SKM-1 treated with dmso at 0.1 percent for 144 hours (cell line): ENCODE measurements at regions not wholly inside any gene's neighbourhood (a gene's known extent, or its start where the extent isn't known, plus 50 kb on each side); places are given as distances from the start of the nearest gene placed in this dataset.

Source experiments
- DNase-seq: peaks from one replicate; lab custom pipeline; 2025; ENCODE audit not compliant: unreplicated experiment; lab: John Stamatoyannopoulos, UW

DNA sequence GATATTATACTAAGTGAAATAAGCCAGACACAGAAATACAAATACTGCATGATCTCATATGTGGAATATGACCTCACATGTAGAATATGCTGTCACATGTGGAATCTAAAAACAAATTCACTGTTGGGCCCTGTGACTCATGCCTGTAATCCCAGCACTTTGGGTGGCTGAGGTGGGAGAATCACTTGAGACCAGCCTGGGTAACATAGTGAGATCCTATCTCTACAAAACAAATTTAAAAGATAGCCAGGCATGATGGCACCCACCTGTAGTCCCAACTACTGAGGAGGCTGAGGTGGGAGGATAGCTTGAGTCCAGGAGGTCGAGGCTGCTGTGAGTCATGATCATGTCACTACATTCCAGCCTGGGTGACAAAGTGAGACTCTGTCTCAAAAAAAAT lies 160.3 kb downstream of the PTEN start:
- DNase-seq: no peak

- DNase-seq: no peak
Measured at GRCh38 chr10:88026031-88026430, 162.6 kb downstream of the PTEN start.

GRCh38 chr10:88027570-88027969 lies 164.1 kb downstream of the PTEN start:
- DNase-seq: peak; percentile 97

DNA sequence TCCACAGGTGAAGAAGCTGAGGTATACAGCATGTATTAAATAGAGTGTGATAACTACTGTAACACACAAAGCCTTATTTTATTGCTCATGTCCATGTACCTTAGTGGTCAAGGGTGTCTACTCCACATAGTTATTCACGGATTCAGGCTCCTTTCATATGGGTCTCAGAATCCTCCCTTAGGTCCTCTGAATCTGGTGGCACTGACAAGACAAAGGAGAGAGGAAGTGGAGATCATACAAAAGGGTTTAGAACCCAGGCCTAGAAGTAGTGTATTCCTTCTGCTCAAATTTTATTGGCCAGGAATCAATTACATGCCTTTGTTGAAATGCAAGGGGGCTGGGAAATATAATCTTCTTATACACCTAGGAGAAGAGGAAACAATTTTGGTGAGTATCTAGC lies 164.6 kb downstream of the PTEN start:
- DNase-seq: no peak

- DNase-seq: no peak
Measured at GRCh38 chr10:88028654-88029053, 165.2 kb downstream of the PTEN start.

GRCh38 chr10:88032566-88032965 lies 169.1 kb downstream of the PTEN start:
- DNase-seq: no peak

DNA sequence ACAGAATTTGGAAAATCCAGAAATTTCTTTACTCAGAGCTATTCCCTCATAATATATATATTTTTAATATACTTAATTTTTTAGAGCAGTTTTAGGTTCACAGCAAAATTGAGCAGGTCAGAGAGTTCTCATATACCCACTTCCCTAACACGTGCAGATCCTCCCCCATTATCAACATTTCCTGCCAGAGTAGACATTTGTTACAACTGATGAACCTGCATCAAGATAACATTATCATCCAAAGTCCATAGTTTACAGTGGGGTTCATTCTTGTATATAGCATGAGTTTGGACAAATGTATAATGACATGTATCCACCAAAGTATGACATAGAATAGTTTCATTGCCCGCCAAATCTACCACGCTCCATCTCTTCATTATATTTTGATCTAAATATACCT lies 170.0 kb downstream of the PTEN start:
- DNase-seq: no peak

- DNase-seq: no peak
Measured at GRCh38 chr10:88033793-88034192, 170.4 kb downstream of the PTEN start.

GRCh38 chr10:88036126-88036525 lies 172.7 kb downstream of the PTEN start:
- DNase-seq: no peak

DNA sequence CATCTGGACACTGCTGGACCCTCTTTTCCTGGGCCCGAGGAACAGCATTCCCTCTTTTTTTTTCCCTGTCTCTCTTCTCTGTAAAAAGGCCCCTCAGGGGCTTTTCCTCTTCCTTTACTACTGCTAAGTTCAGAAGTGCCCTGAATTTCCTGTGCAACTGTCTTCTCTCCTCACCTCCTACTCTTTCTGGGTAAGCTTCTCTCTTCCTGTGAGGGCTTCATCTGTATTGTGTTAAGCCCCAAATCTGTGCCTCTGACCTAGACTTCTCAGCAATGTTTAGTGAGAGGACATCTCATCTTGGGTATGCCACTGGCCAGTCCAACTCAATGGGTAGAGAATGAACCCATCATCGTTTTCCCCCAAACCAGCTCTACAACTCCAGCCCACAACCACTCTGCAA lies 174.2 kb downstream of the PTEN start:
- no peak for DNase-seq

DNA sequence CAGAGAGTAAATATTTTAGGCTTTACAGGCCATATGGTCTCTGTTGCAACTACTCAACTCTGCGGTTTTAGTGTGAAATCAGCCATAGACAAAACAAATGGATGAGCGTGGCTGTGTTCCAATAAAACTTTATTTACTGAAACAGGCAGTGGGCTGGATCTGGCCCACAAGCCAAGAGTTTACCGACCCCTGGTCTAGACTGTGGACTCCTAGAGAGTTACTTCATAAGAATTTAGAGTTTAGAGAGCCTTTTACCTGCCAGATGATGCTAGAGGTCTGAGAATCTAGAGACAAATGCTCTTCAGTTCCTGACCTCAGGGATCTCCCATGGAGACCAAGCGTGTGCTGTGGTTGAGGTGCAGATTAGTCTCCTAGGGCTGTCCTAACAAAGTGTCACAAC lies 174.8 kb downstream of the PTEN start:
- DNase-seq: peak; percentile 55

GRCh38 chr10:88039496-88040200 lies 176.2 kb downstream of the PTEN start:
- no peak for DNase-seq

DNA sequence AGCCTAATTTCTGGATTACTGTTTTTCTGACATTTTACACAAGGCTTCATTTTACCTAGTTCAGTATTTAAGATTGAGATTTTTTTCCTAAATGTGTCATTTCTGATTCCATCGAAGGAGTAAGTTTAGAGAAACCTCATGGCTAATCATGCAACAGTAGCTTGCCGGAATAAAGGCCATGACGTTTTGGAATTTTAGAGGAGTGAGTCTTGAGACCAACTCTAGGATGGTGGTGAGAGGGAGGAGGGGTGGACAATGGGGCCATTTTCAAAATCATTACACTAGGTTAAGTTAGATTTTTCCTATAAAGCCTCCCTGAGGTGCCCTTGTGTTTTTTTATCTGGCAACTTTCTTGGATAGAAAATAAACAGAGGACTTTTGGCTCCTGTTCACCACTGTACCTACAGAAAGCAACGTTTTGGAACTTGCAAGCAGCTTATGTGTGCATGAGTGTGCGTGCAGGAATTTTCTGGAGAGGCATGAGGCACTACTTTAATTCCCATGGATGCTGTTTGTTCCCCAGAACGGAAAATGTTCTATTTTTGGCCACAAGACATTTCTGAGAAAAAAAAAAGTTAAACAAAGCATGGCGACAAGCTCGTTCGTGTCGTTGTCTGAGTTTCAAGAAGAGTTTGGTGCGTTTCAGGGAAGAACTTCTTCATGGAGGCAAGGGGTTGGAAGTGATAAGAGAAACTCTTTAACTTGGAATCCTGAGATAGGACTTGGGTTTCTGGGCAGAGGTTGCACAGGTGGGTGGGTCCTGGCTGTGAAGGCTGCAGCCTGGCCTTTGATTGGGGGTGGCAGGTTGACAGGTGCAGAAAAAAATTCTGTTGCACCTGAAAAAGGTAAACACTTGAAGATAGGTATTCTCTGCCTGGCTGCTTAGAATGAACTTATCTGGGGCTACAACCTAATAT lies 178.1 kb downstream of the PTEN start:
- no peak for DNase-seq

GRCh38 chr10:88042160-88043100 lies 179.0 kb downstream of the PTEN start:
- peak; percentile 55 for DNase-seq

DNA sequence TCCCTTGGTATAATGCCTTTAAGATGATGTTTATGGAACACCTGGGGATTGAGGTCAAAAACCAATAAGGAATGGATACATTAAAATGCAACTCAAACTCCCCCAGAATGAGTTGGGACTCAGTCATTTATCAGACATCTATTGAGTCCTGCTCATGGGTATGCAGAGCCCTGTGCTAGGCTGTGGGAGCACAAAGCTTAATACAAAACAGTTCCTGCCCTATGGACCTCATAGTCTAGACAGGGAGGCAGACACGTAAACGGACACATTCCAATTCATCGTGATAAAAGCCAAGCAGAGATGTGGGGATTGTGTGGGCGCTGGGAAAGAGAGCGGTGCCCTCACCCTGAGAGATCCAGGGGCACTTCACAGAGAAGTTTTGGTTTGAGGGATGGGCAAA lies 181.7 kb downstream of the PTEN start:
- DNase-seq: no peak

- peak; percentile 71 for DNase-seq
Measured at GRCh38 chr10:88045656-88046415, 182.4 kb downstream of the PTEN start.

GRCh38 chr10:88047579-88047978 lies 184.2 kb downstream of the PTEN start:
- no peak for DNase-seq

- DNase-seq: no peak
Measured at GRCh38 chr10:88048312-88048711, 184.9 kb downstream of the PTEN start.

GRCh38 chr10:88049204-88049603 lies 185.8 kb downstream of the PTEN start:
- no peak for DNase-seq

- no peak for DNase-seq
Measured at GRCh38 chr10:88057720-88058119, 194.3 kb downstream of the PTEN start.

- no peak for DNase-seq
Measured at GRCh38 chr10:88058750-88059149, 195.3 kb downstream of the PTEN start.
